ENCODE measurements at regions not wholly inside any gene's neighbourhood (a gene's known extent, or its start where the extent isn't known, plus 50 kb on each side); places are given as distances from the start of the nearest gene placed in this dataset.

GRCh38 chr12:118493962-118494361 is 117.6 kb downstream of the SUDS3 start (continued):
- TF ChIP-seq ZNF329 (CRISPR knock-in tag; IDR thresholded peaks at IDR 0.05; ENCODE audit: low read depth) (no peak), CTCF (CRISPR knock-in tag; IDR thresholded peaks at IDR 0.05) (no peak), ZNF143 (CRISPR knock-in tag; IDR thresholded peaks at IDR 0.05) (no peak), ZNF180 (CRISPR knock-in tag; IDR thresholded peaks at IDR 0.05; ENCODE audit: borderline replicate concordance, low read depth) (no peak), ZNF234 (CRISPR knock-in tag; conservative IDR thresholded peaks at IDR 0.05) (no peak), ZNF256 (CRISPR knock-in tag; conservative IDR thresholded peaks at IDR 0.05) (no peak), HHEX (CRISPR knock-in tag; IDR thresholded peaks at IDR 0.05) (no peak), ATAD3A (CRISPR knock-in tag; IDR thresholded peaks at IDR 0.05) (no peak), NR2F2 (IDR thresholded peaks at IDR 0.05; ENCODE audit: borderline replicate concordance, low read depth) (no peak), ZNF382 (CRISPR knock-in tag; IDR thresholded peaks at IDR 0.05; ENCODE audit: borderline replicate concordance) (no peak), IKZF5 (CRISPR knock-in tag; IDR thresholded peaks at IDR 0.05) (no peak)

- Histone ChIP-seq H3K9ac (ENCODE audit: insufficient read depth, low read depth, low read length) (no peak overlapping the region), H3K4me3 (replicated peaks in 1 of 3; ENCODE audit: insufficient read depth in 1 of 3, low read depth in 2 of 3, low read length in 3 of 3) (no peak overlapping the region), H3K4me2 (ENCODE audit: low read depth, low read length) (no peak overlapping the region), H3K4me1 (ENCODE audit: insufficient read depth, low read length) (no peaks in the 10 kb centered on the region), H2AFZ (ENCODE audit: low read length) (no peak overlapping the region), H3K27me3 (ENCODE audit: control insufficient read depth in 1 of 2, insufficient read depth in 2 of 2, low read length in 2 of 2) (no peaks in the 10 kb centered on the region), H3K36me3 (replicated peaks in 1 of 2; ENCODE audit: control insufficient read depth in 1 of 2, insufficient read depth in 2 of 2, low read length in 2 of 2) (no peaks in the 10 kb centered on the region), H3K9me3 (ENCODE audit: low read length) (no peaks in the 10 kb centered on the region), H4K20me1 (ENCODE audit: insufficient read depth, low read length) (no peaks in the 10 kb centered on the region), H3K79me2 (ENCODE audit: insufficient read depth, low read length) (no peaks in the 10 kb centered on the region), H3K27ac (ENCODE audit: extremely low read length, insufficient read depth, low read length) (no peak overlapping the region)
- no peak for DNase-seq (ENCODE audit: low spot score)
- FAIRE-seq = no peak
- CTCF ChIA-PET (ENCODE audit: low intra/inter-chr PET ratio, low total read pairs) = no interaction called here
- no peak for TF ChIP-seq SRY (CRISPR knock-in tag; IDR thresholded peaks at IDR 0.05)
- no peak for TF ChIP-seq ZBTB34 (CRISPR knock-in tag; IDR thresholded peaks at IDR 0.05)
- TF ChIP-seq CSRNP2 (CRISPR knock-in tag; conservative IDR thresholded peaks at IDR 0.05; ENCODE audit: low read depth) = no peak
- TF ChIP-seq HINFP (CRISPR knock-in tag; IDR thresholded peaks at IDR 0.05; ENCODE audit: low read depth) = no peak
- TF ChIP-seq ZNF746 (CRISPR knock-in tag; IDR thresholded peaks at IDR 0.05) = no peak
- TF ChIP-seq ZNF562 (CRISPR knock-in tag; IDR thresholded peaks at IDR 0.05; ENCODE audit: borderline replicate concordance) = no peak
- POLR2A ChIA-PET = no interaction called here
- intact Hi-C loops (cut with micrococcal nuclease; ENCODE audit: unreplicated experiment) (no loop called here), in situ Hi-C loops (cut with HindIII; ENCODE audit: extremely low pct_ligation_motif_present, low pct_unique_long_range_greater_than_20kb) (no loop called here)
- ATAC-seq = no peak
- WGBS (ENCODE audit: low lambda C conversion rate) = 12% methylated on average over 3 of the region's 3 CpGs
- BruUV-seq (replicated peaks) = no TSS peak
Observed at GRCh38 chr12:118494776-118495175, 118.4 kb downstream of the SUDS3 start.
